ENCODE measurements at regions not wholly inside any gene's neighbourhood (a gene's known extent, or its start where the extent isn't known, plus 50 kb on each side); places are given as distances from the start of the nearest gene placed in this dataset.

DNA sequence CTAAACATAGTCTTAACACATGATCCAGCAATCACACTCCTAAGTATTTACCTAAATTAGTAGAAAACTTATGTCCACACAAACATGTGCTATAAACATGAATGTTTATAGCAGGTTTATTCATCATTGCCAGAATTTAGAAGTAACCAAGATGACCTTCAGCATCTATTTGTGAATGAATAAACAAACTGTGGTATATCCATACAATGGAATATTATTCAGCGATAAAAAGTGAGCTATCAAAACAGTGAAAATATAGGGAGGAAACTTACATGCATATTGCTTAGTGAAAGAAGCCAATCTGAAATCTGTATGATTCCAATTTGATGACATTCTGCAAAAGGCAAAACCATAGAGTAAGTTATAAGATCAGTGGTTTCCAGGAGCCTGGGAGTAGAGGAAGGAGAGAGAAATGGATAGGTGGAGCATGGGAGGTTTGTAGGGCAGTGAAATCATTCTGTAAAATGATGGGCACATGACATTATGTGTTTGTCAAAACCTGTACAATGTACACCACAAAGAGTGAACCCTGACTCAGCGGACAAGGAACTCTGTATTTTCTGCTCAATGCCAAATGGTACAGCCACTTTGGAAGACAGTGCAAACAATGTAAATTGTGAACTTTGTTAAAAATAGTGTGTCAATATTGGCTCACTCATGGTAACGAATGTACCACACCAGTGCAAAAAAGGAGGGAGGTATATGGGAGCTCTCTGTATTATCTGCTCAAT lies 61.9 kb upstream of the IGFBP2 start:
- no peaks in the 10 kb centered on the region for H3K4me1 Mint-ChIP-seq
- no peaks in the 10 kb centered on the region for H3K27me3 Mint-ChIP-seq
- DNase-seq, result no peak
- no peaks in the 10 kb centered on the region for H3K36me3 Mint-ChIP-seq
- H3K4me3 Mint-ChIP-seq, result no peak overlapping the region
- H3K27ac Mint-ChIP-seq, result peak overlapping the region in 1 of 3 donors; percentile 2
- Histone ChIP-seq H3K4me1 (ENCODE audit: control insufficient read depth, insufficient read depth, low read length, poor library complexity, severe bottlenecking) (no peaks in the 10 kb centered on the region), H3K27ac (ENCODE audit: insufficient read depth, low read length, poor library complexity, severe bottlenecking) (no peak overlapping the region), H3K27me3 (ENCODE audit: control insufficient read depth, insufficient read depth, low read length) (no peaks in the 10 kb centered on the region), H3K9me3 (ENCODE audit: control insufficient read depth in 2 of 2, low read length in 2 of 2) (no peaks in the 10 kb centered on the region), H3K4me3 (ENCODE audit: low read depth, low read length) (no peak overlapping the region), H3K36me3 (ENCODE audit: control insufficient read depth, insufficient read depth, low read length) (no peaks in the 10 kb centered on the region)
- no peak for ATAC-seq (ENCODE audit: low read depth in 2 of 2)
- H3K9me3 Mint-ChIP-seq, result peaks cover 0 to 7% (median 0%) of the 10 kb centered on the region in 7 donors

DNA sequence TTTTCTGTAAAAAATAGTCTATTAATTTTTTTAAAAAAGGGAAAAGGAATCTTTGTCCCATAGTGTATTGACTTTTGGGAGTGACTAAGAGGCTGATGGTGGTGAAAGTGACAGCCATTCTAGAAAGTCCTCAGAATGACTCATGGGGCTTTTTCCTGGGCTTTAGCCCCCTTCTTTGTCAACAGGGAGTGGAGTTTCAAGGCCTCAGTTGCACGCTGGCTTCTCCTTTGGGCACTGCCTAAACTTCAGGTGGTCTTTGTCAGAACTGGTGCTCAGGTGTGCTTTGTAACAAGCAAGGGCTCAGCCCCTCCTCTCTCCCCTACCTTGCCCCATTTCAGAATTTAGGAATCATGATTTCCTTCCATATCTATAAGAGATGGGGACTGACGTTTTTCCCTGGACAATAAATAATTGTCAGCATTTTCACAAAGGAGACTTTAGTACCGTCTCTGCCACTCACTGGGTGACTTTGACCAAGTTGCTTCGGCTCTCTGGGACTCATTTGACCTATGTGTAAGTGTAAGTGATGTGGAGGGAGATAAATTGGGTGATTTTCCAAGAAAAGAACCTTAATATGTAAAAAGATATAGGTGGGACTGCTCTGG lies 61.2 kb upstream of the IGFBP2 start:
- H3K27ac Mint-ChIP-seq, result no peak overlapping the region

DNA sequence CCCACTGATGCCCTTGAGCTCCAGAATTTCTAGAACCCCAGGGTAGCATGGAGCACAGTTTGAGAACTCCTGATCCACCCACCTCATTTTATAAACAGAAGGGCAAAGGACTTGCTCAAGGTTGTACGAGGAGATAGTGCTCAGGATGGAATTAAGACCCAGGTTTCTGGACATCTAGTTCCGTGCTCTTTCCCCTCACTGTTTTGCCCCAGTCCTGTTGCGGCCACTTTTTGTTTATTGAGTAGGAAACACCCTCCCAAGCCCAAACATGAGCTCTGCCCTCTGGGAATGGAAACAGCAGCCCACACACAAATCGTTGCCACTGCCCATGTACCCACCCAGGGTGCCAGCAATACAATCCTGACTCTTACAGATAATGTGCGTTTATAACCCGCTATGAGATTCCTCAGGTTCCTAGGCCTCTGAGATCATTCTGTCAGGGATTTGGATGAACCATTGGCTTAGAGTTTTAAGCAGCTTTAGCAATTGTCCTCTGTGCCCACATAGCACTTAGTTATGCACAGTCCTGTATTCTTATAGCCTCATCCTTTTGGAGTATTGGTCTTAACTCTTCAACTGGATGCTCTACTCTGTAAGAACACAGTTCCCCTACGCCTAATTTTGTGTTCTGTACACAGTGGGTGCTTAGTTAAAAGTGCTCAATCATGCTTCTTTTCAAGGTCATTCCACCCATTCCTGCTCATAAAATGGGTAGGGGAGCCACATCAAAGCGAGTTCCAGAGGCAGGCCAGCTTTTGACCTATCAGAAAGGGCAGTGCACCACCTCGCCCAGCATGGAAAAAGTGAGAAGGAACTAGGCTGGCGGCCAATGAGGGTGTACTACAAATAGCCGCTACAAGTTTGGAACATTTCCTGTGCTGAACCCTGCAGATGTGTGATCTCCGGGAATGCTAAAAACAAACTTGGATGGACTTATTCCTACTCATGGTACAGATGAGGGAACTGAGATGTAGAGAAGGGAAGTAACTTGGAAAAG lies 60.3 kb upstream of the IGFBP2 start:
- ATAC-seq (ENCODE audit: low read depth in 2 of 2) (no peak), DNase-seq (no peak)
- H3K4me3 Mint-ChIP-seq, result no peak overlapping the region
- no peaks in the 10 kb centered on the region for H3K27me3 Mint-ChIP-seq
- no peak overlapping the region for H3K4me3 ChIP-seq (ENCODE audit: low read depth, low read length)
- H3K4me1 Mint-ChIP-seq, result peaks cover 0 to 7% (median 0%) of the 10 kb centered on the region in 4 donors
- H3K9me3 ChIP-seq (ENCODE audit: control insufficient read depth in 2 of 2, low read length in 2 of 2), result no peaks in the 10 kb centered on the region
- no peaks in the 10 kb centered on the region for H3K36me3 Mint-ChIP-seq
- H3K27me3 ChIP-seq (ENCODE audit: control insufficient read depth, insufficient read depth, low read length), result no peaks in the 10 kb centered on the region
- H3K27ac ChIP-seq (ENCODE audit: insufficient read depth, low read length, poor library complexity, severe bottlenecking), result no peak overlapping the region
- peaks cover 0 to 7% (median 0%) of the 10 kb centered on the region in 7 donors for H3K9me3 Mint-ChIP-seq
- no peak overlapping the region for H3K27ac Mint-ChIP-seq
- no peaks in the 10 kb centered on the region for H3K36me3 ChIP-seq (ENCODE audit: control insufficient read depth, insufficient read depth, low read length)
- H3K4me1 ChIP-seq (ENCODE audit: control insufficient read depth, insufficient read depth, low read length, poor library complexity, severe bottlenecking), result no peaks in the 10 kb centered on the region

More for the DNA sequence above, 61.2 kb upstream of the IGFBP2 start:
- Mint-ChIP-seq H3K36me3 (no peaks in the 10 kb centered on the region), H3K9me3 (peaks cover 0 to 7% (median 0%) of the 10 kb centered on the region in 7 donors), H3K4me3 (no peak overlapping the region), H3K27me3 (no peaks in the 10 kb centered on the region), H3K4me1 (peaks cover 0 to 7% (median 0%) of the 10 kb centered on the region in 4 donors)
- DNase-seq (no peak), ATAC-seq (ENCODE audit: low read depth in 2 of 2) (no peak)
- H3K4me1 ChIP-seq (ENCODE audit: control insufficient read depth, insufficient read depth, low read length, poor library complexity, severe bottlenecking), result no peaks in the 10 kb centered on the region
- no peak overlapping the region for H3K27ac ChIP-seq (ENCODE audit: insufficient read depth, low read length, poor library complexity, severe bottlenecking)
- no peaks in the 10 kb centered on the region for H3K9me3 ChIP-seq (ENCODE audit: control insufficient read depth in 2 of 2, low read length in 2 of 2)
- H3K27me3 ChIP-seq (ENCODE audit: control insufficient read depth, insufficient read depth, low read length), result no peaks in the 10 kb centered on the region
- no peaks in the 10 kb centered on the region for H3K36me3 ChIP-seq (ENCODE audit: control insufficient read depth, insufficient read depth, low read length)
- H3K4me3 ChIP-seq (ENCODE audit: low read depth, low read length), result no peak overlapping the region

DNA sequence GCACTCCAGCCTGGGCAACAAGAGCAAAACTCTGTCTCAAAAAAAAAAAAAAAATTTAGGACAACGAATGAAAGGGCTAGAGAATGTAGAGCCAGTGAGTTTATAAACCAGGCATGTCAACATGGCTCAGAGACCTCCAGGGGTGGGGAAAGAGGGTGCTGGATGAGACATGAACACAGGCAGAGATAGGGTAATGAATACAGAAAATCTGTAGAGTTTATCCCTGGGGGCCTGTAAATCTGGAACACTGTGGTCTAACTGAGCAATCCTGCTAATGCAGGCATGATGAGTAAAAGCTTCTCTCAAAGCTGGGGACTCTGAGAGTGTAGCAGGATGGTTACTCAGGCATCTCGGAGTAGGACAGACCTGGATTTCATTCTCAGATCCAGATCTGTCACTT lies 59.2 kb upstream of the IGFBP2 start:
- Histone ChIP-seq H3K9me3 (ENCODE audit: control insufficient read depth in 2 of 2, low read length in 2 of 2) (no peaks in the 10 kb centered on the region), H3K27ac (ENCODE audit: insufficient read depth, low read length, poor library complexity, severe bottlenecking) (no peak overlapping the region), H3K4me3 (ENCODE audit: low read depth, low read length) (no peak overlapping the region), H3K36me3 (ENCODE audit: control insufficient read depth, insufficient read depth, low read length) (no peaks in the 10 kb centered on the region), H3K27me3 (ENCODE audit: control insufficient read depth, insufficient read depth, low read length) (no peaks in the 10 kb centered on the region), H3K4me1 (ENCODE audit: control insufficient read depth, insufficient read depth, low read length, poor library complexity, severe bottlenecking) (no peaks in the 10 kb centered on the region)
- Mint-ChIP-seq H3K4me3 (no peak overlapping the region), H3K27ac (no peak overlapping the region), H3K9me3 (peaks cover 0 to 7% (median 0%) of the 10 kb centered on the region in 7 donors), H3K27me3 (peaks cover 6% of the 10 kb centered on the region), H3K4me1 (peaks cover 0 to 7% (median 0%) of the 10 kb centered on the region in 4 donors), H3K36me3 (no peaks in the 10 kb centered on the region)
- no peak for DNase-seq
- ATAC-seq (ENCODE audit: low read depth in 2 of 2), result no peak

DNA sequence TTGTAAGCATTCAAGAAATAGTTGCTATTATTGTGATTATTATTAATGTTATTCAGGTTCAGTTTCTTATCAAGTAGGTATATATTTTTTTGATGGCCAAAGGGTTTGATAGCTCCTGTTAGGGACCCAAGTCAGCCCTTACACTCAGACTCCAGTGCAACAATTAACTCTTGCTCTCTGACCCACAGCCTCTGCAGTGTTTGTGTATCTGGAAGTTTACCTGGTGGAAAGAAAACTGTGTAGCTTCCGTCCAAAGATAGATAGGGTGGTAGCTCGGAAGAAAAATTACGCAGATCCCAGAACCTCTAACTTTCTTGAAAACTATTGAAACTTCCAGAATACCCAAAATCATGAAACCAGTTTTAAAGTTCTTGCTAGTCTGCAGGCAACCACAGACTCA lies 58.6 kb upstream of the IGFBP2 start:
- DNase-seq, result no peak
- Histone ChIP-seq H3K9me3 (ENCODE audit: control insufficient read depth in 2 of 2, low read length in 2 of 2) (no peaks in the 10 kb centered on the region), H3K27ac (ENCODE audit: insufficient read depth, low read length, poor library complexity, severe bottlenecking) (no peak overlapping the region), H3K36me3 (ENCODE audit: control insufficient read depth, insufficient read depth, low read length) (no peaks in the 10 kb centered on the region), H3K4me1 (ENCODE audit: control insufficient read depth, insufficient read depth, low read length, poor library complexity, severe bottlenecking) (no peaks in the 10 kb centered on the region), H3K27me3 (ENCODE audit: control insufficient read depth, insufficient read depth, low read length) (no peaks in the 10 kb centered on the region), H3K4me3 (ENCODE audit: low read depth, low read length) (no peak overlapping the region)
- Mint-ChIP-seq H3K27me3 (peaks cover 8% of the 10 kb centered on the region), H3K27ac (no peak overlapping the region), H3K9me3 (peaks cover 0 to 7% (median 0%) of the 10 kb centered on the region in 7 donors), H3K4me1 (peaks cover 0 to 7% (median 0%) of the 10 kb centered on the region in 4 donors), H3K36me3 (no peaks in the 10 kb centered on the region), H3K4me3 (peak overlapping the region in 1 of 4 donors; percentile 88)
- no peak for ATAC-seq (ENCODE audit: low read depth in 2 of 2)

DNA sequence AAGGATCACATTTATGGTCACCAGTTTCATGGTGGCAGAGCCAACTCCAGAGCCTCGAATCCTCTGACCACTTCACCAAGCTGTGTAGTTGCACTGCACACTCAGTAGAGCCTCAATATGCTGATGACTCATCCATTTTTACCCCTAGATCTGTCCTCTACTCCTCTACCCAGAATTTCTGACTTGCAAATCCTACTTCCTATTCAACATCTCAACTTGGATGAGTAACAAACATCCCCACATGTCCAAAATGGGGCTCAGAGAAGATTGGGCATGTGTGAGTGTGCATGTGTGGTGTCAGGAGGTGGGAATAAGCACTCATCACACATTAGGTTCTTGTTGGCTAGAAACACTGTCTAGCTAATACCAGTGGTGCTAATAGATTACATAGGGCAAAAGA lies 57.8 kb upstream of the IGFBP2 start:
- DNase-seq, result no peak
- Mint-ChIP-seq H3K27ac (no peak overlapping the region), H3K4me3 (no peak overlapping the region), H3K36me3 (no peaks in the 10 kb centered on the region), H3K27me3 (peaks cover 16% of the 10 kb centered on the region), H3K4me1 (peaks cover 0 to 7% (median 0%) of the 10 kb centered on the region in 4 donors), H3K9me3 (peaks cover 0 to 7% (median 0%) of the 10 kb centered on the region in 7 donors)
- H3K9me3 ChIP-seq (ENCODE audit: control insufficient read depth in 2 of 2, low read length in 2 of 2), result no peaks in the 10 kb centered on the region
- H3K36me3 ChIP-seq (ENCODE audit: control insufficient read depth, insufficient read depth, low read length), result no peaks in the 10 kb centered on the region
- H3K27me3 ChIP-seq (ENCODE audit: control insufficient read depth, insufficient read depth, low read length), result no peaks in the 10 kb centered on the region
- no peaks in the 10 kb centered on the region for H3K4me1 ChIP-seq (ENCODE audit: control insufficient read depth, insufficient read depth, low read length, poor library complexity, severe bottlenecking)
- H3K4me3 ChIP-seq (ENCODE audit: low read depth, low read length), result no peak overlapping the region
- H3K27ac ChIP-seq (ENCODE audit: insufficient read depth, low read length, poor library complexity, severe bottlenecking), result no peak overlapping the region
- no peak for ATAC-seq (ENCODE audit: low read depth in 2 of 2)

DNA sequence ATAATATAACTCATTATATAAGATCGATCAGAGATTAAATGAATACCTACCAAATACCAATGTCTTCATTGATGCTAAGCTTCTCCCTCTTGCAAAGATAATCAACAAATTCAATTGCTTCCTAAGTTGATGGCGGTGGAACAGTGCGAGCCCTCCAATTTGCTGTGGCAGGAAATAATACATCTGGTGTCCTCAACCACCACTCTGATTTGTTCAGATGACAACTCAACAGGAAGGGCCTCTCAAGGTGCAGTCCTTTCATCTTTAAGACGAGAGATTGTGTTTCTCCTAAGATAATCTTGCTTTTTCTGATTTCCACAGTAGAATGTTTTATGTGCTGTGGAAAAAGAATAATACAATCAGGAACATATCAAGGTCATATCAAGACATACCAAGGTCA lies 56.6 kb upstream of the IGFBP2 start:
- H3K36me3 Mint-ChIP-seq, result no peaks in the 10 kb centered on the region
- H3K27me3 ChIP-seq (ENCODE audit: control insufficient read depth, insufficient read depth, low read length), result no peaks in the 10 kb centered on the region
- H3K4me1 Mint-ChIP-seq, result peaks cover 0 to 7% (median 0%) of the 10 kb centered on the region in 4 donors
- DNase-seq, result peak in 1 of 3 donors; percentile 5
- ATAC-seq (ENCODE audit: low read depth in 2 of 2), result no peak
- H3K4me3 Mint-ChIP-seq, result no peak overlapping the region
- no peaks in the 10 kb centered on the region for H3K4me1 ChIP-seq (ENCODE audit: control insufficient read depth, insufficient read depth, low read length, poor library complexity, severe bottlenecking)
- H3K27me3 Mint-ChIP-seq, result peaks cover 16% of the 10 kb centered on the region
- no peaks in the 10 kb centered on the region for H3K36me3 ChIP-seq (ENCODE audit: control insufficient read depth, insufficient read depth, low read length)
- H3K27ac ChIP-seq (ENCODE audit: insufficient read depth, low read length, poor library complexity, severe bottlenecking), result no peak overlapping the region
- H3K9me3 ChIP-seq (ENCODE audit: control insufficient read depth in 2 of 2, low read length in 2 of 2), result no peaks in the 10 kb centered on the region
- peaks cover 0 to 3% (median 0%) of the 10 kb centered on the region in 7 donors for H3K9me3 Mint-ChIP-seq
- no peak overlapping the region for H3K27ac Mint-ChIP-seq
- no peak overlapping the region for H3K4me3 ChIP-seq (ENCODE audit: low read depth, low read length)

Data from CD4-positive, CD25-positive, alpha-beta regulatory T cell (primary cell).